ENCODE measurements at regions not wholly inside any gene's neighbourhood (a gene's known extent, or its start where the extent isn't known, plus 50 kb on each side); places are given as distances from the start of the nearest gene placed in this dataset.

- Histone ChIP-seq H3K79me2 (ENCODE audit: low read depth) (no peaks in the 10 kb centered on the region), H2AFZ (replicated peaks) (no peak overlapping the region), H3K27me3 (no peaks in the 10 kb centered on the region), H3K36me3 (no peaks in the 10 kb centered on the region), H3K9ac (no peak overlapping the region), H4K20me1 (ENCODE audit: low read depth) (no peaks in the 10 kb centered on the region), H3K9me3 (ENCODE audit: low read depth) (no peaks in the 10 kb centered on the region), H3F3A (ENCODE audit: low read depth) (no peaks in the 10 kb centered on the region), H3K4me2 (no peak overlapping the region), H3K4me1 (no peaks in the 10 kb centered on the region), H3K4me3 (no peak overlapping the region), H3K27ac (no peak overlapping the region)
- no peaks in the 10 kb centered on the region for H3K36me3 Mint-ChIP-seq
- H3K4me3 Mint-ChIP-seq, result no peak overlapping the region
- no peak overlapping the region for H3K27ac Mint-ChIP-seq
- TF ChIP-seq EZH2phosphoT487 (IDR thresholded peaks at IDR 0.05), result no peak
- TF ChIP-seq EZH2 (IDR thresholded peaks at IDR 0.05), result no peak
- peaks cover 2% of the 10 kb centered on the region for H3K9me3 Mint-ChIP-seq
- no peaks in the 10 kb centered on the region for H3K27me3 Mint-ChIP-seq (ENCODE audit: insufficient read depth, low read depth)
- no peaks in the 10 kb centered on the region for H3K4me1 Mint-ChIP-seq
- DNase-seq (ENCODE audit: low spot score), result no peak
Observed at GRCh38 chr15:37743826-37744225, 190.6 kb upstream of the TMCO5A start.

- no peak overlapping the region for H3K27ac ChIP-seq
- no peaks in the 10 kb centered on the region for H3K9me3 ChIP-seq (ENCODE audit: low read depth)
- no peaks in the 10 kb centered on the region for H3K27me3 Mint-ChIP-seq (ENCODE audit: insufficient read depth, low read depth)
- H3K4me3 ChIP-seq, result no peak overlapping the region
- no peaks in the 10 kb centered on the region for H3K36me3 ChIP-seq
- no peaks in the 10 kb centered on the region for H4K20me1 ChIP-seq (ENCODE audit: low read depth)
- no peak overlapping the region for H3K4me3 Mint-ChIP-seq
- no peaks in the 10 kb centered on the region for H3K36me3 Mint-ChIP-seq
- TF ChIP-seq EZH2phosphoT487 (IDR thresholded peaks at IDR 0.05), result no peak
- no peak for TF ChIP-seq EZH2 (IDR thresholded peaks at IDR 0.05)
- H2AFZ ChIP-seq (replicated peaks), result no peak overlapping the region
- no peak overlapping the region for H3K4me2 ChIP-seq
- DNase-seq (ENCODE audit: low spot score), result no peak
- H3K4me1 Mint-ChIP-seq, result no peaks in the 10 kb centered on the region
- no peaks in the 10 kb centered on the region for H3K4me1 ChIP-seq
- H3K27me3 ChIP-seq, result no peaks in the 10 kb centered on the region
- no peaks in the 10 kb centered on the region for H3K79me2 ChIP-seq (ENCODE audit: low read depth)
- H3K9ac ChIP-seq, result no peak overlapping the region
- H3K9me3 Mint-ChIP-seq, result peaks cover 6% of the 10 kb centered on the region
- H3F3A ChIP-seq (ENCODE audit: low read depth), result no peaks in the 10 kb centered on the region
- H3K27ac Mint-ChIP-seq, result no peak overlapping the region
Observed at GRCh38 chr15:37744521-37744920, 189.9 kb upstream of the TMCO5A start.

- Mint-ChIP-seq H3K4me1 (no peaks in the 10 kb centered on the region), H3K27ac (no peak overlapping the region), H3K9me3 (peaks cover 11% of the 10 kb centered on the region), H3K4me3 (no peak overlapping the region), H3K36me3 (no peaks in the 10 kb centered on the region), H3K27me3 (ENCODE audit: insufficient read depth, low read depth) (no peaks in the 10 kb centered on the region)
- H3F3A ChIP-seq (ENCODE audit: low read depth), result no peaks in the 10 kb centered on the region
- DNase-seq (ENCODE audit: low spot score), result no peak
- no peaks in the 10 kb centered on the region for H3K4me1 ChIP-seq
- H3K9ac ChIP-seq, result no peak overlapping the region
- H3K4me3 ChIP-seq, result no peak overlapping the region
- H3K27me3 ChIP-seq, result no peaks in the 10 kb centered on the region
- no peak overlapping the region for H3K4me2 ChIP-seq
- H3K79me2 ChIP-seq (ENCODE audit: low read depth), result no peaks in the 10 kb centered on the region
- TF ChIP-seq CTCF (IDR thresholded peaks at IDR 0.05), result no peak
- TF ChIP-seq EZH2 (IDR thresholded peaks at IDR 0.05), result no peak
- TF ChIP-seq EZH2phosphoT487 (IDR thresholded peaks at IDR 0.05), result no peak
- no peaks in the 10 kb centered on the region for H3K36me3 ChIP-seq
- H3K9me3 ChIP-seq (ENCODE audit: low read depth), result no peaks in the 10 kb centered on the region
- H3K27ac ChIP-seq, result no peak overlapping the region
- H2AFZ ChIP-seq (replicated peaks), result no peak overlapping the region
- no peaks in the 10 kb centered on the region for H4K20me1 ChIP-seq (ENCODE audit: low read depth)
Observed at GRCh38 chr15:37751401-37751800, 183.0 kb upstream of the TMCO5A start.

- no peak overlapping the region for H3K4me3 ChIP-seq
Observed at GRCh38 chr15:37756407-37756806, 178.0 kb upstream of the TMCO5A start.

More at GRCh38 chr15:37756407-37756806, 178.0 kb upstream of the TMCO5A start:
- H3K4me1 ChIP-seq, result no peaks in the 10 kb centered on the region
- Mint-ChIP-seq H3K4me3 (no peak overlapping the region), H3K36me3 (no peaks in the 10 kb centered on the region), H3K27ac (no peak overlapping the region), H3K27me3 (ENCODE audit: insufficient read depth, low read depth) (no peaks in the 10 kb centered on the region), H3K9me3 (peaks cover 4% of the 10 kb centered on the region), H3K4me1 (no peaks in the 10 kb centered on the region)
- no peak for TF ChIP-seq EZH2 (IDR thresholded peaks at IDR 0.05)
- no peak for TF ChIP-seq CTCF (IDR thresholded peaks at IDR 0.05)
- TF ChIP-seq EZH2phosphoT487 (IDR thresholded peaks at IDR 0.05), result no peak
- H3K9me3 ChIP-seq (ENCODE audit: low read depth), result no peaks in the 10 kb centered on the region
- H3K27me3 ChIP-seq, result no peaks in the 10 kb centered on the region
- DNase-seq (ENCODE audit: low spot score), result no peak
- no peaks in the 10 kb centered on the region for H3K79me2 ChIP-seq (ENCODE audit: low read depth)
- no peak overlapping the region for H3K4me2 ChIP-seq
- H2AFZ ChIP-seq (replicated peaks), result no peak overlapping the region
- no peaks in the 10 kb centered on the region for H3F3A ChIP-seq (ENCODE audit: low read depth)
- no peaks in the 10 kb centered on the region for H4K20me1 ChIP-seq (ENCODE audit: low read depth)
- no peak overlapping the region for H3K27ac ChIP-seq
- no peaks in the 10 kb centered on the region for H3K36me3 ChIP-seq
- no peak overlapping the region for H3K9ac ChIP-seq

Data from neural progenitor cell (in vitro differentiated cells).